CD14-positive monocyte (primary cell): ENCODE measurements at regions not wholly inside any gene's neighbourhood (a gene's known extent, or its start where the extent isn't known, plus 50 kb on each side); places are given as distances from the start of the nearest gene placed in this dataset.

ENCODE experiments used
- DNase-seq, 3 donors: peaks; one replicate each; pipeline ENCODE4 v3.0.0-alpha.2; 2011 to 2022
- H2AFZ ChIP-seq: 2 replicates; pipeline ENCODE4 v1.6.0; 2012; ENCODE audit warnings: mild to moderate bottlenecking, low read depth, low read length, inconsistent platforms; ENCODE audit not compliant: insufficient read depth, poor library complexity, severe bottlenecking
- H3K27ac ChIP-seq, 2 donors: 1 replicate in 1 of 2; 2 replicates in 1 of 2; pipeline ENCODE4 v1.5.1; 2012 to 2013; ENCODE audit warnings: low read length in 2 of 2, control low read depth in 1 of 2, inconsistent platforms in 1 of 2, low read depth in 1 of 2, mild to moderate bottlenecking in 1 of 2
- H3K27me3 ChIP-seq, 2 donors: one replicate each; pipeline versions ENCODE4 v1.6.0 to v1.6.1; 2011 to 2013; ENCODE audit warnings: low read length in 2 of 2; ENCODE audit not compliant: control insufficient read depth in 2 of 2, insufficient read depth in 2 of 2
- H3K36me3 ChIP-seq, 2 donors: replicated peaks in 1 of 2; 1 replicate in 1 of 2; 2 replicates in 1 of 2; pipeline versions ENCODE4 v1.5.1 to v1.6.1; 2012 to 2013; ENCODE audit warnings: low read length in 2 of 2, control low read depth in 1 of 2, inconsistent platforms in 1 of 2, mild to moderate bottlenecking in 1 of 2; ENCODE audit not compliant: insufficient read depth in 2 of 2, control insufficient read depth in 1 of 2
- H3K4me1 ChIP-seq, 2 donors: 1 replicate in 1 of 2; 2 replicates in 1 of 2; pipeline versions ENCODE4 v1.5.1 to v1.6.1; 2012 to 2013; ENCODE audit warnings: low read length in 2 of 2, control low read depth in 1 of 2, inconsistent platforms in 1 of 2, mild to moderate bottlenecking in 1 of 2, moderate library complexity in 1 of 2; ENCODE audit not compliant: insufficient read depth in 2 of 2, control insufficient read depth in 1 of 2
- H3K4me2 ChIP-seq: replicated peaks from 2 replicates; pipeline ENCODE3; 2012; ENCODE audit warnings: low read length, moderate library complexity, mild to moderate bottlenecking; ENCODE audit not compliant: poor library complexity, severe bottlenecking; ENCODE audit errors: extremely low read depth
- H3K4me3 ChIP-seq, 3 experiments: fragments of 200-600 bp in 1 of 3; sonication (generic) in 1 of 3; replicated peaks in 1 of 3; 1 replicate in 2 of 3; 2 replicates in 1 of 3; pipeline ENCODE4 v1.5.1; 2011 to 2013; ENCODE audit warnings: low read length in 3 of 3, mild to moderate bottlenecking in 3 of 3, control low read depth in 2 of 3, low read depth in 2 of 3, inconsistent platforms in 1 of 3, moderate library complexity in 1 of 3
- H3K79me2 ChIP-seq: 2 replicates; pipeline ENCODE4 v1.6.0; 2012; ENCODE audit warnings: mild to moderate bottlenecking, control low read depth, inconsistent platforms, low read length, moderate library complexity; ENCODE audit not compliant: insufficient read depth
- H3K9ac ChIP-seq: 2 replicates; pipeline ENCODE4 v1.6.0; 2017; ENCODE audit warnings: low read length, mild to moderate bottlenecking; ENCODE audit not compliant: insufficient read depth, poor library complexity, severe bottlenecking
- H3K9me3 ChIP-seq, 2 donors: replicated peaks in 1 of 2; 1 replicate in 1 of 2; 2 replicates in 1 of 2; pipeline versions ENCODE4 v1.5.1 to v1.6.1; 2012 to 2013; ENCODE audit warnings: low read length in 2 of 2, control low read depth in 1 of 2; ENCODE audit not compliant: control insufficient read depth in 1 of 2, insufficient read depth in 1 of 2
- H4K20me1 ChIP-seq: 2 replicates; pipeline ENCODE4 v1.6.0; 2012; ENCODE audit warnings: mild to moderate bottlenecking, low read length, control low read depth, moderate library complexity; ENCODE audit not compliant: insufficient read depth
- H3K27ac Mint-ChIP-seq, 7 donors: one replicate each; pipeline ENCODE4 v1.8.0; 2020; ENCODE audit warnings: mild to moderate bottlenecking in 7 of 7, mixed read lengths in 7 of 7, moderate library complexity in 6 of 7, inconsistent platforms in 2 of 7
- H3K27me3 Mint-ChIP-seq, 3 donors: one replicate each; pipeline ENCODE4 v1.8.0; 2021 to 2022; ENCODE audit warnings: low read depth in 3 of 3, mild to moderate bottlenecking in 3 of 3, mixed read lengths in 3 of 3, moderate library complexity in 3 of 3, inconsistent platforms in 1 of 3
- H3K36me3 Mint-ChIP-seq, 2 donors: one replicate each; pipeline ENCODE4 v1.8.0; 2020; ENCODE audit warnings: mixed read lengths in 2 of 2, inconsistent platforms in 1 of 2, mild to moderate bottlenecking in 1 of 2
- H3K4me1 Mint-ChIP-seq: one replicate; pipeline ENCODE4 v1.8.0; 2020; ENCODE audit warnings: mild to moderate bottlenecking, mixed read lengths
- H3K4me3 Mint-ChIP-seq, 2 donors: one replicate each; pipeline ENCODE4 v1.8.0; 2020; ENCODE audit warnings: mild to moderate bottlenecking in 2 of 2, mixed read lengths in 2 of 2, moderate library complexity in 1 of 2
- H3K9me3 Mint-ChIP-seq, 7 donors: one replicate each; pipeline ENCODE4 v1.8.0; 2020 to 2022; ENCODE audit warnings: mixed read lengths in 7 of 7, mild to moderate bottlenecking in 6 of 7, moderate library complexity in 6 of 7, inconsistent platforms in 2 of 7
- CTCF ChIP-seq: fragments of 200-600 bp; IDR thresholded peaks from one replicate; pipeline ENCODE4 v1.8.0; 2022; ENCODE audit warnings: antibody characterized with exemption, mild to moderate bottlenecking
- WGBS: methylation state at CpG from one replicate; pipeline ENCODE4 v1.1.5; 2013; ENCODE audit warnings: missing lambda C conversion rate; ENCODE audit not compliant: insufficient coverage; 5-methylcytosine and 5-hydroxymethylcytosine counted together
- intact Hi-C, 2 donors: fragments of 100-400 bp; cut with micrococcal nuclease; formaldehyde crosslinking; loops; one replicate each; pipeline versions ENCODE4 v1.15.0 to v1.15.1; 2023

- Histone ChIP-seq H4K20me1 (no peaks in the 10 kb centered on the region), H3K79me2 (no peaks in the 10 kb centered on the region), H3K4me3 (no peak overlapping the region), H3K27ac (no peak overlapping the region), H3K9ac (no peak overlapping the region), H3K9me3 (no peaks in the 10 kb centered on the region), H3K27me3 (no peaks in the 10 kb centered on the region), H3K4me2 (no peak overlapping the region), H3K36me3 (no peaks in the 10 kb centered on the region), H3K4me1 (no peaks in the 10 kb centered on the region), H2AFZ (no peak overlapping the region)
- intact Hi-C loops = no loop called here
- no peaks in the 10 kb centered on the region for H3K36me3 Mint-ChIP-seq
- TF ChIP-seq CTCF = no peak
- H3K9me3 Mint-ChIP-seq = no peaks in the 10 kb centered on the region
- no peak overlapping the region for H3K27ac Mint-ChIP-seq
- no peak for DNase-seq
- no peaks in the 10 kb centered on the region for H3K4me1 Mint-ChIP-seq
- peaks cover 0 to 5% (median 3%) of the 10 kb centered on the region in 3 donors for H3K27me3 Mint-ChIP-seq
- H3K4me3 Mint-ChIP-seq = no peak overlapping the region
- 89% methylated on average over 7 of the region's 8 CpGs for WGBS
These were observed 76.5 kb upstream of the PCBD1 start for GRCh38 chr10:70964881-70965280.

DNA sequence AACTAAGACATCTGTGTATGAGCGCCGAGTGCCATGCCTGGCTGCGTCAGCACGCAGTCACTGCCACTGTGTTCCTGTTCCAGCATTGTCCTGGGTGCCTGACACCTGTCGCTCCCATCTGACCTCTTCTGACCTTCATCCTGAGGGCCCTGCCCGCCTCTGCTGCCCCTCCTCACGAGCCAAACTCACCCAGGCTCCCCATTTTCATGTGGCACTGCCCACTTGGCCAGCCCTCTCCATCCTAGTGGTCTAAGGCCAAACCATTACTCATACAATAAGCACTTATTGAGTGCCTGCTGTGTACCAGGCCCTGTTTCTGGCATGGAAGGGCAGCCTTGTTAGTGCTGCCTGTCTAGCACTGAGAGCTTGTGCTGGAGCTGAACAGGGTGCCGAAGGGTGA, 77.2 kb upstream of the PCBD1 start:
- Mint-ChIP-seq H3K4me3 (no peak overlapping the region), H3K27ac (no peak overlapping the region), H3K9me3 (peaks cover 0 to 2% (median 0%) of the 10 kb centered on the region in 7 donors), H3K36me3 (no peaks in the 10 kb centered on the region), H3K27me3 (peaks cover 2 to 5% (median 3%) of the 10 kb centered on the region in 3 donors), H3K4me1 (no peaks in the 10 kb centered on the region)
- 83% methylated on average over 7 of the region's 8 CpGs for WGBS
- no peak overlapping the region for H3K4me3 ChIP-seq
- H3K9me3 ChIP-seq = no peaks in the 10 kb centered on the region
- TF ChIP-seq CTCF = no peak
- no peak overlapping the region for H3K27ac ChIP-seq
- no peak for DNase-seq
- no peaks in the 10 kb centered on the region for H3K4me1 ChIP-seq
- no peaks in the 10 kb centered on the region for H4K20me1 ChIP-seq
- no peak overlapping the region for H3K4me2 ChIP-seq
- no peaks in the 10 kb centered on the region for H3K79me2 ChIP-seq
- H3K9ac ChIP-seq = no peak overlapping the region
- H3K27me3 ChIP-seq = no peaks in the 10 kb centered on the region
- no peaks in the 10 kb centered on the region for H3K36me3 ChIP-seq
- intact Hi-C loops = no loop called here
- H2AFZ ChIP-seq = no peak overlapping the region
